ENCODE measurements at regions not wholly inside any gene's neighbourhood (a gene's known extent, or its start where the extent isn't known, plus 50 kb on each side); places are given as distances from the start of the nearest gene placed in this dataset.

DNA sequence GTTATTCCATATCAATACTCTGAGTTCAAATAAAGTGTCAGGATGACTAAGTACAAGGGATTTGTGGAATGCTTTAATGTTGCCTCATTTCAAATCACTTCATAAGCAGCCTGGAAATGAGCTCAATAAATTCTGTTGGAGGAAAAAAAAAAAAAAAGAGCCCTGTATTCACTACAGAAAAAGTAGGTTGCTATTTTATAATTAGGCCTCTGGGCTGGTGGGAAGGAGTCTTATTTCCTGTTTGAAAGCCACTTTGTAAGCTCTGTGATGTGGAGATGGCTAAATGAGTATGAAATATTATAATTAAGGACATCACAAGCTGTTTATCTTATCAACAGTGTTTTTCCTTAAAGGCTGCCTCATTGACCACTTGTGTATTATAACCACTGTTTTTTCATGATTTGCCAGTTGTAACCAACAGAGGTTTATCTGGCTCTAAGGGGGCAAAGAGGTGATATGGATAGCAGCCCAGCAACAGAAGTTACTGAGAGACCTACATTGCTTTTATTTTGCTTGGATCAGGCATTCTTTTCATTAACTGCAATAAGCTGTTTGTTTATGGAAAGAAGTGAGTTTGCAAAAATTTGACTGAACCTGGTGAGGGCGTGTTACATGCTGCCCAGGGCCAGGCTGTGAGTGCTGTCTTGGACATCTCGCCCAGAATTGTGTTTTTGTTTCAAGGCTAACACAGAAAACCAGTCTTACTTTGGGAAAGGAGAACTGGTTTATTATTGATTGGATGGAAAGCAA lies 563.3 kb upstream of the MAP3K7 start:
- TF ChIP-seq, protein P1, sequence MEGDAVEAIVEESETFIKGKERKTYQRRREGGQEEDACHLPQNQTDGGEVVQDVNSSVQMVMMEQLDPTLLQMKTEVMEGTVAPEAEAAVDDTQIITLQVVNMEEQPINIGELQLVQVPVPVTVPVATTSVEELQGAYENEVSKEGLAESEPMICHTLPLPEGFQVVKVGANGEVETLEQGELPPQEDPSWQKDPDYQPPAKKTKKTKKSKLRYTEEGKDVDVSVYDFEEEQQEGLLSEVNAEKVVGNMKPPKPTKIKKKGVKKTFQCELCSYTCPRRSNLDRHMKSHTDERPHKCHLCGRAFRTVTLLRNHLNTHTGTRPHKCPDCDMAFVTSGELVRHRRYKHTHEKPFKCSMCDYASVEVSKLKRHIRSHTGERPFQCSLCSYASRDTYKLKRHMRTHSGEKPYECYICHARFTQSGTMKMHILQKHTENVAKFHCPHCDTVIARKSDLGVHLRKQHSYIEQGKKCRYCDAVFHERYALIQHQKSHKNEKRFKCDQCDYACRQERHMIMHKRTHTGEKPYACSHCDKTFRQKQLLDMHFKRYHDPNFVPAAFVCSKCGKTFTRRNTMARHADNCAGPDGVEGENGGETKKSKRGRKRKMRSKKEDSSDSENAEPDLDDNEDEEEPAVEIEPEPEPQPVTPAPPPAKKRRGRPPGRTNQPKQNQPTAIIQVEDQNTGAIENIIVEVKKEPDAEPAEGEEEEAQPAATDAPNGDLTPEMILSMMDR (IDR thresholded peaks at IDR 0.05; ENCODE audit: low read depth, low read length), result no peak
- TF ChIP-seq EZH2phosphoT487 (IDR thresholded peaks at IDR 0.05; ENCODE audit: low read depth), result no peak

Data from OCI-LY3 (cell line).